Upper lobe of left lung (tissue), 6 donors: ENCODE measurements at regions not wholly inside any gene's neighbourhood (a gene's known extent, or its start where the extent isn't known, plus 50 kb on each side); places are given as distances from the start of the nearest gene placed in this dataset.
A peak's percentile ranks its signal among the peaks of the same experiment; 100 is the strongest.

Experiments used
- ATAC-seq, 2 donors: fragments of 200-7000 bp; cut with Tn5 transposase; one replicate each; pipeline ENCODE4 v1.9.1; 2022; ENCODE audit warnings: mild to moderate bottlenecking in 2 of 2, moderate library complexity in 2 of 2; ENCODE audit not compliant: low FRiP score in 2 of 2
- DNase-seq, 2 donors: peaks; one replicate each; pipeline ENCODE4 v3.0.0-alpha.2; 2019 to 2020
- H3K27ac ChIP-seq, 4 donors: fragments of 200-600 bp; sonication (generic); one replicate each; pipeline ENCODE4 v1.5.1; 2016 to 2019
- H3K27me3 ChIP-seq, 4 donors: fragments of 200-600 bp; sonication (generic); one replicate each; pipeline ENCODE4 v1.5.1; 2017 to 2019
- H3K36me3 ChIP-seq, 4 donors: fragments of 200-600 bp; sonication (generic); one replicate each; pipeline ENCODE4 v1.5.1; 2016 to 2019
- H3K4me1 ChIP-seq, 4 donors: fragments of 200-600 bp; sonication (generic); one replicate each; pipeline ENCODE4 v1.5.1; 2018 to 2019
- H3K4me3 ChIP-seq, 4 donors: fragments of 200-600 bp; sonication (generic); one replicate each; pipeline ENCODE4 v1.5.1; 2017 to 2019; ENCODE audit warnings: mild to moderate bottlenecking in 2 of 4, moderate library complexity in 1 of 4
- H3K9me3 ChIP-seq, 4 donors: fragments of 200-600 bp; sonication (generic); one replicate each; pipeline ENCODE4 v1.5.1; 2018 to 2019
- EP300 ChIP-seq, 4 donors: sonication (generic); formaldehyde crosslinking; IDR thresholded peaks; one replicate each; pipeline ENCODE4 v1.5.1; 2017; ENCODE audit warnings: antibody characterized with exemption in 4 of 4, control low read depth in 2 of 4
- POLR2A ChIP-seq, 4 donors: fragments of 450-650 bp; IDR thresholded peaks; one replicate each; pipeline ENCODE4 v1.5.1; 2016 to 2017; ENCODE audit warnings: antibody characterized with exemption in 4 of 4, mild to moderate bottlenecking in 2 of 4
- POLR2AphosphoS5 ChIP-seq, 2 donors: sonication (generic); formaldehyde crosslinking; IDR thresholded peaks; one replicate each; pipeline ENCODE4 v1.5.1; 2017; ENCODE audit warnings: antibody characterized with exemption in 2 of 2
- WGBS, 2 donors: methylation state at CpG; one replicate each; pipeline ENCODE4 v1.1.5; 2017 to 2018; 5-methylcytosine and 5-hydroxymethylcytosine counted together
- TF ChIP-seq, protein P1 (sequence below), 6 experiments: fragments of 450-650 bp in 4 of 6; fragments of 200-600 bp in 2 of 6; sonication (generic) in 2 of 6; IDR thresholded peaks; one replicate each; pipeline ENCODE4 v1.5.1; 2016 to 2019; ENCODE audit warnings: antibody characterized with exemption in 6 of 6
- donor health status: DM: no; HTN: no; CAD: no; lungs with moderate emphysema.
- donor health status: DM: no; HTN: yes; CAD: no; lungs with severe emphysema.

DNA sequence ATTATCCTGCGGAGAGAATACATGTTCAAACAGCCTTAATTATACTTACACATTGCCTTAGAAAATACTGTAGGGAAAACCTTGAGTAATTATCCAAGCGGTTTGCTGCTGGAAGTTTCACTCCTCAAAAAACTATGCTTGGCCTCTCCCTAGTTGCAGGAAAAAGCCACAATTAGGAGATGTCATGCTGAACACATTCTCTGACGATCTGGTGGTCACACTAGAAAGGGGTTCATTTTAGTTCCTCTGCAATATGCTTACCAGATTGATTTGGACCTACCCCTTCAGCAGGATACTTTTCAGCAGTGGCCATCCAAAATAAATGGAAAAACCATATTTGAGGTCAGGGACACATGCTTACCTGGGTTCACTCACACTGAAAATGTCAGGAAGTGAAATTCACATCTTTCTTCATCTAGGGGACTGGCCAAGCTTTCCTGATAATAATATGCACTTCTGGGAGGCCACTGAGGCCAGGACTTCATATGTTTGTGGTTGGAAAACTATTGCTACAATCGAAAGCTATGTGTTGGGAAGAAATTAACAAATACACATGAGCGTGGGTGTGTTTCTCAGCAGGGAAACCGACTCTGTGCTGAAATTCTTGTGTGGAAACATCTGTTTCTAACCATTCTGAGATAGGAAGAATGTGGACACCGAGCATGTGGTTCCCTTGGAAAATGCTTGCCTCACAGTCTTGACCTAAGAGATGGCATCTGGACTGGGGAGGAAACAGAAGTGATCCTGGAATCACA is 68.8 kb downstream of the ATXN3L start:
- DNase-seq (peak in 1 of 2 donors; percentile 24), ATAC-seq (peak in 1 of 2 donors; percentile 93)
- 36 to 66% methylated on average over 3 to 7 of the region's 7 CpGs for WGBS, 2 donors
- H3K27me3 ChIP-seq: no peaks in the 10 kb centered on the region
- no peak overlapping the region for H3K4me3 ChIP-seq
- H3K27ac ChIP-seq: peak overlapping the region in 2 of 4 donors; percentile 20 to 30
- H3K4me1 ChIP-seq: peaks cover 0 to 4% (median 0%) of the 10 kb centered on the region in 4 donors
- no peaks in the 10 kb centered on the region for H3K9me3 ChIP-seq
- H3K36me3 ChIP-seq: no peaks in the 10 kb centered on the region
- no peak for TF ChIP-seq POLR2A (IDR thresholded peaks at IDR 0.05)
- TF ChIP-seq EP300 (IDR thresholded peaks at IDR 0.05): peak in 1 of 4 donors; percentile 45
- TF ChIP-seq, protein P1, sequence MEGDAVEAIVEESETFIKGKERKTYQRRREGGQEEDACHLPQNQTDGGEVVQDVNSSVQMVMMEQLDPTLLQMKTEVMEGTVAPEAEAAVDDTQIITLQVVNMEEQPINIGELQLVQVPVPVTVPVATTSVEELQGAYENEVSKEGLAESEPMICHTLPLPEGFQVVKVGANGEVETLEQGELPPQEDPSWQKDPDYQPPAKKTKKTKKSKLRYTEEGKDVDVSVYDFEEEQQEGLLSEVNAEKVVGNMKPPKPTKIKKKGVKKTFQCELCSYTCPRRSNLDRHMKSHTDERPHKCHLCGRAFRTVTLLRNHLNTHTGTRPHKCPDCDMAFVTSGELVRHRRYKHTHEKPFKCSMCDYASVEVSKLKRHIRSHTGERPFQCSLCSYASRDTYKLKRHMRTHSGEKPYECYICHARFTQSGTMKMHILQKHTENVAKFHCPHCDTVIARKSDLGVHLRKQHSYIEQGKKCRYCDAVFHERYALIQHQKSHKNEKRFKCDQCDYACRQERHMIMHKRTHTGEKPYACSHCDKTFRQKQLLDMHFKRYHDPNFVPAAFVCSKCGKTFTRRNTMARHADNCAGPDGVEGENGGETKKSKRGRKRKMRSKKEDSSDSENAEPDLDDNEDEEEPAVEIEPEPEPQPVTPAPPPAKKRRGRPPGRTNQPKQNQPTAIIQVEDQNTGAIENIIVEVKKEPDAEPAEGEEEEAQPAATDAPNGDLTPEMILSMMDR (IDR thresholded peaks at IDR 0.05): no peak
- TF ChIP-seq POLR2AphosphoS5 (IDR thresholded peaks at IDR 0.05): peak; percentile 32 to 60

DNA sequence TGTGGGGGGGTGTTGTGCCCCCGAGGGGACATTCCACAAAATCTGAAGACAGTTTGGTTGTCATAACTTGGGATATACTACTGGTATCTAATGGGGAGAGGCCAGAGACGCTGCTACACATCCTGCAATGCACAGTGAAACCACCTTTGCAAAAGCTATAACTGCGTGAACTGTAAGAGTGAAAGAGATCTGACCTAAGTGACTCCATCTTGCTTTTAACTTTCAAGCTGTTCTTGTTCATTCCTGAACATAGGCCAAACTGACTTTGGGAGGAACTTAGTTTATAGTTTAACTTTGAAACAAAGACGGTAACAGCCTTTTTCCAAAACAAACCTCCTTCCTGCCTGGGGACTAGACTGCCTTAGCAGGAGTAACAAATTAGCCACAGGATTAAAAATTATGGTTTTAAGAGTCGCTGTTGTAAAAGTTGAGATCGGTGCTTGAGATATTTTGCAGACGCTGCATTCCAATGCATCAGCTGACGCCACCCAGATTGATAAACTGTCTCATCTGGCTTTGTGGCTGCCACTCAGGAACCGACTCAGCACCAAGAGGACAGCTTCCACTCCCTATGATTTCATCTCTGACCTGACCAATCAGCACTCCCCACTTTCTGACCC is 70.9 kb downstream of the ATXN3L start:
- H3K27me3 ChIP-seq: no peaks in the 10 kb centered on the region
- no peaks in the 10 kb centered on the region for H3K9me3 ChIP-seq
- DNase-seq (no peak), ATAC-seq (peak in 1 of 2 donors; percentile 45)
- 35 to 60% methylated on average over 8 to 9 of the region's 9 CpGs for WGBS, 2 donors
- H3K4me1 ChIP-seq: peaks cover 0 to 4% (median 0%) of the 10 kb centered on the region in 4 donors
- H3K27ac ChIP-seq: no peak overlapping the region
- H3K36me3 ChIP-seq: no peaks in the 10 kb centered on the region
- H3K4me3 ChIP-seq: no peak overlapping the region
- TF ChIP-seq POLR2AphosphoS5 (IDR thresholded peaks at IDR 0.05): no peak
- TF ChIP-seq POLR2A (IDR thresholded peaks at IDR 0.05): no peak
- TF ChIP-seq EP300 (IDR thresholded peaks at IDR 0.05): no peak

DNA sequence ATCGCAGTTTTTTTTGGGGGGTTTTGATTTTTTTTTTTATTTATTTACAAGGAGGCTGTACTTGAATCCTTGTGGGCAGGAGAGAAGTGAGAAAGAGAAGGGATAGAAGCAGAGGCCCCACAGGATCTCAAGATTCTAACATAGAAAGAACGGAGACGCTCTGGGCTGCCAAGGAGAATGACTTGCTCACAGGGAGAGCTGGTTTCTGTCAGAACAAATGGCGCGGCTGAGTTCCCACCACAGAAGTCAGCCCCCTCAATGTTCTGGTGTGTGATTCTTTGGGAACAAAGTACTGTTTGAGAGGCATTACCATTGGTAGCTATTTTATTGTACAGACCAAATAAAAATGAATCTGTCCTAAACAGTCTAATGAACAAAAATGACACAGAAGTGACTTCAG is 80.6 kb downstream of the ATXN3L start:
- TF ChIP-seq POLR2AphosphoS5 (IDR thresholded peaks at IDR 0.05): no peak
- TF ChIP-seq, protein P1 (IDR thresholded peaks at IDR 0.05): no peak
- no peak for TF ChIP-seq EP300 (IDR thresholded peaks at IDR 0.05)
- no peak for TF ChIP-seq POLR2A (IDR thresholded peaks at IDR 0.05)
- H3K4me3 ChIP-seq: no peak overlapping the region
- no peaks in the 10 kb centered on the region for H3K4me1 ChIP-seq
- H3K9me3 ChIP-seq: no peaks in the 10 kb centered on the region
- no peaks in the 10 kb centered on the region for H3K36me3 ChIP-seq
- ATAC-seq (no peak), DNase-seq (no peak)
- no peaks in the 10 kb centered on the region for H3K27me3 ChIP-seq
- 81 to 85% methylated on average over 5 of the region's 5 CpGs for WGBS, 2 donors
- no peak overlapping the region for H3K27ac ChIP-seq

DNA sequence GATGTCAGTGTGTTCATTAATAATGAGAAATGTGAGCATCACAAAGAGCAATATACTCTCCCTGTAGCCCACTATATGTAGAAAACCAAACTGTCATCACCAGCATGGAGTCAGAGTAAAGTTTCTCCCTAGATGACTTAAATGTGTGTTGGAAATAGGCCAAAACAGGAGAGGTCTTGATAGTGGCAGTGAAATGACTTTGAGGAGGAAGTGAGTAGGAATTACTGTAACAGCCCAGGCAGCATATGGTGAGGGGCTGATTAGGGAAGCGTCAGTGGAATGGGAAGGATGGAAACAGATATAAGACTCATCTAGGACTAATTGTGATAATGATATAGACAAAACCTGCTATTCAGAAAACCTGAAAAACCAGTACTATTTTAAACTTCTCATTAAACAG is 83.9 kb downstream of the ATXN3L start:
- H3K27ac ChIP-seq: no peak overlapping the region
- no peak for DNase-seq
- H3K9me3 ChIP-seq: no peaks in the 10 kb centered on the region
- H3K4me3 ChIP-seq: no peak overlapping the region
- WGBS, 2 donors: 50 to 57% methylated on average over 1 of the region's 1 CpG
- H3K4me1 ChIP-seq: no peaks in the 10 kb centered on the region
- TF ChIP-seq EP300 (IDR thresholded peaks at IDR 0.05) (no peak), POLR2A (IDR thresholded peaks at IDR 0.05) (no peak), POLR2AphosphoS5 (IDR thresholded peaks at IDR 0.05) (no peak)
- TF ChIP-seq, protein P1 (IDR thresholded peaks at IDR 0.05): no peak
- H3K36me3 ChIP-seq: no peaks in the 10 kb centered on the region
- no peak for ATAC-seq
- H3K27me3 ChIP-seq: no peaks in the 10 kb centered on the region

DNA sequence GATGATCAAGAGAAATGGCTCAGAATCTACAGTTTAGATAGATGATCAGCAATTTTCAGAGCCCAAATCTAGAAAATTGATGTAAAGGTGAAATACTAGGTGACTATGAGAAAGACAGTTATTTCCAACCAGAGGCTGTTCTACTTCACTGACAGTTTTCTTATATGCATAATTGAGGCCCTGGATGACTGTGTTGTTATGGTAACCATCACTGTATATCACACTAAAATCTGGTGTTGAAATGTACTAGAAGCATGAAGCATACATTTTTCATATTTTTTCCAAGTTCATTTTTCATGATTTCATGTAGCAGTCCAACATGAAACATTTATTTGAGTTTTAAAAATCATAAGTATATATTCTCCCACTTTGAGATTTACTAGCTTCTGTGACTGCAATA is 87.4 kb downstream of the ATXN3L start:
- H3K27ac ChIP-seq: no peak overlapping the region
- no peaks in the 10 kb centered on the region for H3K27me3 ChIP-seq
- H3K4me1 ChIP-seq: no peaks in the 10 kb centered on the region
- no peak for TF ChIP-seq POLR2AphosphoS5 (IDR thresholded peaks at IDR 0.05)
- TF ChIP-seq POLR2A (IDR thresholded peaks at IDR 0.05): no peak
- TF ChIP-seq, protein P1 (IDR thresholded peaks at IDR 0.05): no peak
- no peak for TF ChIP-seq EP300 (IDR thresholded peaks at IDR 0.05)
- no peak for DNase-seq
- no peaks in the 10 kb centered on the region for H3K36me3 ChIP-seq
- no peak overlapping the region for H3K4me3 ChIP-seq
- ATAC-seq: no peak
- no peaks in the 10 kb centered on the region for H3K9me3 ChIP-seq
